Right lobe of liver (tissue), 4 donors: ENCODE measurements at regions not wholly inside any gene's neighbourhood (a gene's known extent, or its start where the extent isn't known, plus 50 kb on each side); places are given as distances from the start of the nearest gene placed in this dataset.

ENCODE experiments used
- POLR2A ChIP-seq: fragments of 450-650 bp; IDR thresholded peaks from one replicate; pipeline ENCODE4 v1.6.1; 2017; ENCODE audit warnings: antibody characterized with exemption, mild to moderate bottlenecking
- TF ChIP-seq, protein P1 (sequence below), 4 donors: fragments of 200-600 bp in 3 of 4; fragments of 450-650 bp in 1 of 4; IDR thresholded peaks; one replicate each; pipeline versions ENCODE4 v1.5.1 to v1.8.0; 2016 to 2022; ENCODE audit warnings: antibody characterized with exemption in 4 of 4, mild to moderate bottlenecking in 2 of 4
- donor health status: DM: no; HTN: no; CAD: no.
- donor health status: DM: no; HTN: no; CAD: no.
- donor health status: DM: no; HTN: yes; CAD: no.

DNA sequence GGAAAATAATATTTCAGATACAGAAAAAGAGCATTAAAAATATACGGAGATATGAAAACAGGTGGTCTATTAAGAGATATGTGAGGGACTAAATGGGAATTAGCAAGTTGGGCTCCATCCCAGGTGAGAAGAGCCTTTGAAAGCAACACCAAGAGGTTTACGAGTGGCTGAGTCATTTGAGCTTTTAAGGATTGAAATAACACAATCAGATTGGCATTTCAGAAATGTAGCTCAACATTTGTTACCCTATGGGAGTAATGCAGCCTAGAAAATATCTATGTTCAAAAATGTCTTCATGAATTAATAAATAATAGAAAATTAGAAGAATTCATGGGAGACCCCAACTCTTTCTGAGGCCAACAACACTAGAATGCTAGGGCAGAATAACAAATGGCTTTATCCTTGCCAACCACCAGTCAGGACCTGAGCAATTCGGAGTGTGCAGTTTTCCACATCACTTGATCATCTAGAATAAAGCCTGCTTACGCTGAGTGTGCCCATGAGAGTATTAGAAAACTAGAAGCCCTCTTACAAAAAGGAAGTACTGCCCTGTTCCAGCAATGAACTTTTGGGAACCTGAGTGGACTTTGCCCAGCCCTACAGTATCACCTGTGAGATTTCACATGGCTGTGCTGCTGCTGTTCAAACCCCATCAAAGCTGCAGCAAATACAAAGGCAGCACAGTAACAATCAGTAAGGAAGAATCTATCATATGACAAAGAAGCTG lies 538.0 kb upstream of the CAMK1G start:
- TF ChIP-seq, protein P1, sequence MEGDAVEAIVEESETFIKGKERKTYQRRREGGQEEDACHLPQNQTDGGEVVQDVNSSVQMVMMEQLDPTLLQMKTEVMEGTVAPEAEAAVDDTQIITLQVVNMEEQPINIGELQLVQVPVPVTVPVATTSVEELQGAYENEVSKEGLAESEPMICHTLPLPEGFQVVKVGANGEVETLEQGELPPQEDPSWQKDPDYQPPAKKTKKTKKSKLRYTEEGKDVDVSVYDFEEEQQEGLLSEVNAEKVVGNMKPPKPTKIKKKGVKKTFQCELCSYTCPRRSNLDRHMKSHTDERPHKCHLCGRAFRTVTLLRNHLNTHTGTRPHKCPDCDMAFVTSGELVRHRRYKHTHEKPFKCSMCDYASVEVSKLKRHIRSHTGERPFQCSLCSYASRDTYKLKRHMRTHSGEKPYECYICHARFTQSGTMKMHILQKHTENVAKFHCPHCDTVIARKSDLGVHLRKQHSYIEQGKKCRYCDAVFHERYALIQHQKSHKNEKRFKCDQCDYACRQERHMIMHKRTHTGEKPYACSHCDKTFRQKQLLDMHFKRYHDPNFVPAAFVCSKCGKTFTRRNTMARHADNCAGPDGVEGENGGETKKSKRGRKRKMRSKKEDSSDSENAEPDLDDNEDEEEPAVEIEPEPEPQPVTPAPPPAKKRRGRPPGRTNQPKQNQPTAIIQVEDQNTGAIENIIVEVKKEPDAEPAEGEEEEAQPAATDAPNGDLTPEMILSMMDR (IDR thresholded peaks at IDR 0.05): no peak
- no peak for TF ChIP-seq POLR2A
